CD14-positive monocyte (primary cell): ENCODE measurements at regions not wholly inside any gene's neighbourhood (a gene's known extent, or its start where the extent isn't known, plus 50 kb on each side); places are given as distances from the start of the nearest gene placed in this dataset.

Source experiments
- DNase-seq, 3 donors: peaks; one replicate each; pipeline ENCODE4 v3.0.0-alpha.2; 2011 to 2022
- H2AFZ ChIP-seq: 2 replicates; pipeline ENCODE4 v1.6.0; 2012; ENCODE audit warnings: mild to moderate bottlenecking, low read depth, low read length, inconsistent platforms; ENCODE audit not compliant: insufficient read depth, poor library complexity, severe bottlenecking
- H3K27ac ChIP-seq, 2 donors: 1 replicate in 1 of 2; 2 replicates in 1 of 2; pipeline ENCODE4 v1.5.1; 2012 to 2013; ENCODE audit warnings: low read length in 2 of 2, control low read depth in 1 of 2, inconsistent platforms in 1 of 2, low read depth in 1 of 2, mild to moderate bottlenecking in 1 of 2
- H3K27me3 ChIP-seq, 2 donors: one replicate each; pipeline versions ENCODE4 v1.6.0 to v1.6.1; 2011 to 2013; ENCODE audit warnings: low read length in 2 of 2; ENCODE audit not compliant: control insufficient read depth in 2 of 2, insufficient read depth in 2 of 2
- H3K36me3 ChIP-seq, 2 donors: replicated peaks in 1 of 2; 1 replicate in 1 of 2; 2 replicates in 1 of 2; pipeline versions ENCODE4 v1.5.1 to v1.6.1; 2012 to 2013; ENCODE audit warnings: low read length in 2 of 2, control low read depth in 1 of 2, inconsistent platforms in 1 of 2, mild to moderate bottlenecking in 1 of 2; ENCODE audit not compliant: insufficient read depth in 2 of 2, control insufficient read depth in 1 of 2
- H3K4me1 ChIP-seq, 2 donors: 1 replicate in 1 of 2; 2 replicates in 1 of 2; pipeline versions ENCODE4 v1.5.1 to v1.6.1; 2012 to 2013; ENCODE audit warnings: low read length in 2 of 2, control low read depth in 1 of 2, inconsistent platforms in 1 of 2, mild to moderate bottlenecking in 1 of 2, moderate library complexity in 1 of 2; ENCODE audit not compliant: insufficient read depth in 2 of 2, control insufficient read depth in 1 of 2
- H3K4me2 ChIP-seq: replicated peaks from 2 replicates; pipeline ENCODE3; 2012; ENCODE audit warnings: low read length, moderate library complexity, mild to moderate bottlenecking; ENCODE audit not compliant: poor library complexity, severe bottlenecking; ENCODE audit errors: extremely low read depth
- H3K4me3 ChIP-seq, 3 experiments: fragments of 200-600 bp in 1 of 3; sonication (generic) in 1 of 3; replicated peaks in 1 of 3; 1 replicate in 2 of 3; 2 replicates in 1 of 3; pipeline ENCODE4 v1.5.1; 2011 to 2013; ENCODE audit warnings: low read length in 3 of 3, mild to moderate bottlenecking in 3 of 3, control low read depth in 2 of 3, low read depth in 2 of 3, inconsistent platforms in 1 of 3, moderate library complexity in 1 of 3
- H3K79me2 ChIP-seq: 2 replicates; pipeline ENCODE4 v1.6.0; 2012; ENCODE audit warnings: mild to moderate bottlenecking, control low read depth, inconsistent platforms, low read length, moderate library complexity; ENCODE audit not compliant: insufficient read depth
- H3K9ac ChIP-seq: 2 replicates; pipeline ENCODE4 v1.6.0; 2017; ENCODE audit warnings: low read length, mild to moderate bottlenecking; ENCODE audit not compliant: insufficient read depth, poor library complexity, severe bottlenecking
- H3K9me3 ChIP-seq, 2 donors: replicated peaks in 1 of 2; 1 replicate in 1 of 2; 2 replicates in 1 of 2; pipeline versions ENCODE4 v1.5.1 to v1.6.1; 2012 to 2013; ENCODE audit warnings: low read length in 2 of 2, control low read depth in 1 of 2; ENCODE audit not compliant: control insufficient read depth in 1 of 2, insufficient read depth in 1 of 2
- H4K20me1 ChIP-seq: 2 replicates; pipeline ENCODE4 v1.6.0; 2012; ENCODE audit warnings: mild to moderate bottlenecking, low read length, control low read depth, moderate library complexity; ENCODE audit not compliant: insufficient read depth
- H3K27ac Mint-ChIP-seq, 7 donors: one replicate each; pipeline ENCODE4 v1.8.0; 2020; ENCODE audit warnings: mild to moderate bottlenecking in 7 of 7, mixed read lengths in 7 of 7, moderate library complexity in 6 of 7, inconsistent platforms in 2 of 7
- H3K27me3 Mint-ChIP-seq, 3 donors: one replicate each; pipeline ENCODE4 v1.8.0; 2021 to 2022; ENCODE audit warnings: low read depth in 3 of 3, mild to moderate bottlenecking in 3 of 3, mixed read lengths in 3 of 3, moderate library complexity in 3 of 3, inconsistent platforms in 1 of 3
- H3K36me3 Mint-ChIP-seq, 2 donors: one replicate each; pipeline ENCODE4 v1.8.0; 2020; ENCODE audit warnings: mixed read lengths in 2 of 2, inconsistent platforms in 1 of 2, mild to moderate bottlenecking in 1 of 2
- H3K4me1 Mint-ChIP-seq: one replicate; pipeline ENCODE4 v1.8.0; 2020; ENCODE audit warnings: mild to moderate bottlenecking, mixed read lengths
- H3K4me3 Mint-ChIP-seq, 2 donors: one replicate each; pipeline ENCODE4 v1.8.0; 2020; ENCODE audit warnings: mild to moderate bottlenecking in 2 of 2, mixed read lengths in 2 of 2, moderate library complexity in 1 of 2
- H3K9me3 Mint-ChIP-seq, 7 donors: one replicate each; pipeline ENCODE4 v1.8.0; 2020 to 2022; ENCODE audit warnings: mixed read lengths in 7 of 7, mild to moderate bottlenecking in 6 of 7, moderate library complexity in 6 of 7, inconsistent platforms in 2 of 7
- WGBS: methylation state at CpG from one replicate; pipeline ENCODE4 v1.1.5; 2013; ENCODE audit warnings: missing lambda C conversion rate; ENCODE audit not compliant: insufficient coverage; 5-methylcytosine and 5-hydroxymethylcytosine counted together
- intact Hi-C, 2 donors: fragments of 100-400 bp; cut with micrococcal nuclease; formaldehyde crosslinking; loops; one replicate each; pipeline versions ENCODE4 v1.15.0 to v1.15.1; 2023
- TF ChIP-seq, protein P1 (sequence below): fragments of 200-600 bp; IDR thresholded peaks from one replicate; pipeline ENCODE4 v1.8.0; 2022; ENCODE audit warnings: antibody characterized with exemption, mild to moderate bottlenecking

DNA sequence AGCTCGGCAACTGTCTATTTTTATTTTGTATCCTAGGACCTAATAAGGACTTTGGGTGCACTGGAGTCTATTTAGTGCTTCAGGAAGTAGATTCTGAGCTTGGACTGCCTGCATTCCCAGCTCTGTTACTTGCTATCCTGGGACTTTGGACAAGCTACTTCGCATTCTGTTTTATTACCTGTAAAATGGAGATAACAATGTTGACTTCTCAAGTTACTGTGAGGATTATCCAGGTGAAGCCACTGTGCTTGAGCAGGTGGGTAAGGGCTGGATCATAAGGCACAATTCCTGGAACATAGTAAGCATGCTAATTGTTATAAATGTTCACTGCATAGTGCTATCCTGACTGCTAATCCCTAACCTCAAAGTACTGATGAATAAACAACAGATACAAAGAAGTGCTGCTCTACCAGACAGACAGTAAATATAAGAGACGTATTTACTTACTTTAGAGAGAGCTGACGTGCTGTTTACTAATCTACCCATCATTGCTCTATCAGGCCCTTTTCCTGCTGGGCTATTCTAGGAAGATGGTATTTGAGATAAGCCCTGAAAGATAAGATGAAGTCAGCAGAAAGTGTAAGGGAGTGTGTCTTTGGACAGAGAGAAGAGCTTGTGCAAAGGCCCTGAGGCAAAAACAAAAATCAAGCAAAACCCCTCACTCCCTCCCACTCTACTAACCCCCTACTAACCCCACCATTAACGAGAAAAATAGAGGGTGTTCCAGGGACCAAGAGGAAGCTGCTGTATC, 50.8 kb upstream of the FLT1 start:
- DNase-seq, result no peak

More for the DNA sequence above, 50.8 kb upstream of the FLT1 start:
- H2AFZ ChIP-seq, result no peak overlapping the region
- no peaks in the 10 kb centered on the region for H3K4me1 ChIP-seq
- H3K4me1 Mint-ChIP-seq, result peaks cover 5% of the 10 kb centered on the region
- peaks cover 3 to 7% of the 10 kb centered on the region in 2 donors for H3K27me3 ChIP-seq
- TF ChIP-seq, protein P1, sequence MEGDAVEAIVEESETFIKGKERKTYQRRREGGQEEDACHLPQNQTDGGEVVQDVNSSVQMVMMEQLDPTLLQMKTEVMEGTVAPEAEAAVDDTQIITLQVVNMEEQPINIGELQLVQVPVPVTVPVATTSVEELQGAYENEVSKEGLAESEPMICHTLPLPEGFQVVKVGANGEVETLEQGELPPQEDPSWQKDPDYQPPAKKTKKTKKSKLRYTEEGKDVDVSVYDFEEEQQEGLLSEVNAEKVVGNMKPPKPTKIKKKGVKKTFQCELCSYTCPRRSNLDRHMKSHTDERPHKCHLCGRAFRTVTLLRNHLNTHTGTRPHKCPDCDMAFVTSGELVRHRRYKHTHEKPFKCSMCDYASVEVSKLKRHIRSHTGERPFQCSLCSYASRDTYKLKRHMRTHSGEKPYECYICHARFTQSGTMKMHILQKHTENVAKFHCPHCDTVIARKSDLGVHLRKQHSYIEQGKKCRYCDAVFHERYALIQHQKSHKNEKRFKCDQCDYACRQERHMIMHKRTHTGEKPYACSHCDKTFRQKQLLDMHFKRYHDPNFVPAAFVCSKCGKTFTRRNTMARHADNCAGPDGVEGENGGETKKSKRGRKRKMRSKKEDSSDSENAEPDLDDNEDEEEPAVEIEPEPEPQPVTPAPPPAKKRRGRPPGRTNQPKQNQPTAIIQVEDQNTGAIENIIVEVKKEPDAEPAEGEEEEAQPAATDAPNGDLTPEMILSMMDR, result no peak
- H4K20me1 ChIP-seq, result no peaks in the 10 kb centered on the region
- no peak overlapping the region for H3K9ac ChIP-seq
- H3K36me3 ChIP-seq, result no peaks in the 10 kb centered on the region
- H3K27ac Mint-ChIP-seq, result no peak overlapping the region
- WGBS, result 100% methylated on average over 1 of the region's 5 CpGs
- no peaks in the 10 kb centered on the region for H3K36me3 Mint-ChIP-seq
- no peaks in the 10 kb centered on the region for H3K79me2 ChIP-seq
- H3K27ac ChIP-seq, result no peak overlapping the region
- H3K27me3 Mint-ChIP-seq, result peaks cover 8 to 20% (median 14%) of the 10 kb centered on the region in 3 donors
- no peak overlapping the region for H3K4me3 ChIP-seq
- intact Hi-C loops, result no loop called here
- no peak overlapping the region for H3K4me2 ChIP-seq
- no peak overlapping the region for H3K4me3 Mint-ChIP-seq
- peaks cover 4 to 22% (median 18%) of the 10 kb centered on the region in 7 donors for H3K9me3 Mint-ChIP-seq
- H3K9me3 ChIP-seq, result peaks cover 8 to 18% of the 10 kb centered on the region in 2 donors
